HL-60 (cell line): ENCODE measurements at regions not wholly inside any gene's neighbourhood (a gene's known extent, or its start where the extent isn't known, plus 50 kb on each side); places are given as distances from the start of the nearest gene placed in this dataset.

Experiments used
- DNase-seq, 2 experiments: peaks; one replicate each; pipeline ENCODE4 v3.0.0-alpha.2; 2010 to 2020; ENCODE audit warnings: low read depth in 1 of 2, low spot score in 1 of 2
- H3K27ac ChIP-seq: fragments of 250-450 bp; sonication (Bioruptor Pico); replicated peaks from 2 replicates; pipeline ENCODE4 v1.5.1; 2020; ENCODE audit warnings: mild to moderate bottlenecking, moderate library complexity
- H3K27me3 ChIP-seq: fragments of 250-450 bp; sonication (Bioruptor Pico); 2 replicates; pipeline ENCODE4 v1.5.1; 2021; ENCODE audit warnings: mild to moderate bottlenecking, moderate library complexity; ENCODE audit not compliant: insufficient read depth, poor library complexity, severe bottlenecking
- H3K4me3 ChIP-seq: replicated peaks from 2 replicates; pipeline ENCODE4 v1.5.1; 2011; ENCODE audit warnings: mild to moderate bottlenecking, control low read depth, low read length; ENCODE audit not compliant: insufficient read depth
- GABPA ChIP-seq: IDR thresholded peaks from 2 replicates; pipeline ENCODE4 v1.6.1; 2012; ENCODE audit warnings: low read depth
- POLR2AphosphoS5 ChIP-seq: IDR thresholded peaks from 2 replicates; pipeline ENCODE4 v1.6.1; 2012; ENCODE audit warnings: low read depth
- SPI1 ChIP-seq: IDR thresholded peaks from 2 replicates; pipeline ENCODE4 v1.6.1; 2012; ENCODE audit warnings: low read depth, mild to moderate bottlenecking, borderline replicate concordance
- TF ChIP-seq, protein P1 (sequence below): IDR thresholded peaks from 2 replicates; pipeline ENCODE4 v1.6.1; 2012; ENCODE audit warnings: low read depth; ENCODE audit not compliant: insufficient replicate concordance
- TF ChIP-seq, protein P2 (sequence below): IDR thresholded peaks from one replicate; pipeline ENCODE4 v1.5.1; 2011; ENCODE audit warnings: low read length, control low read depth, inconsistent platforms; ENCODE audit not compliant: insufficient read depth

DNA sequence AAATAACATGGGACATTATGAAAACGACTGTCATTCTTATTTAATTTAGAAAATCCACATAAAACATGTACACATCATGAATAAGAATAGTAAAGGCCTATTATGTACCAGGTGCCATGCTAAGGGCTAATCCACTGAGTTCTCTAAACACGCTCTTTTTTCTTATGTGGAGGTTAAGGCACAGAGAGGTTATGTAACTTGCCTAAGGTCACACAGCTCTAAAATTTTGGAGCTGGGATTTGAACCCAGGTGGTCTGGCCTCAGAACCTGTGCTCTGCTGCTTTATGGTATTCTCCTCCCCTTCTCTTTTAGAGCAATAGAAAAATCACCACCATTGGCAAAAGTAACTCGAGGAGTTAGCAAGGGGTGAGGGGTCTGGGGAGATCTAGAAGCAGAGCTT is 156.9 kb upstream of the ZNF536 start:
- Histone ChIP-seq H3K27me3 (no peaks in the 10 kb centered on the region), H3K27ac (no peak overlapping the region), H3K4me3 (no peak overlapping the region)
- DNase-seq, result no peak
- TF ChIP-seq, protein P1, sequence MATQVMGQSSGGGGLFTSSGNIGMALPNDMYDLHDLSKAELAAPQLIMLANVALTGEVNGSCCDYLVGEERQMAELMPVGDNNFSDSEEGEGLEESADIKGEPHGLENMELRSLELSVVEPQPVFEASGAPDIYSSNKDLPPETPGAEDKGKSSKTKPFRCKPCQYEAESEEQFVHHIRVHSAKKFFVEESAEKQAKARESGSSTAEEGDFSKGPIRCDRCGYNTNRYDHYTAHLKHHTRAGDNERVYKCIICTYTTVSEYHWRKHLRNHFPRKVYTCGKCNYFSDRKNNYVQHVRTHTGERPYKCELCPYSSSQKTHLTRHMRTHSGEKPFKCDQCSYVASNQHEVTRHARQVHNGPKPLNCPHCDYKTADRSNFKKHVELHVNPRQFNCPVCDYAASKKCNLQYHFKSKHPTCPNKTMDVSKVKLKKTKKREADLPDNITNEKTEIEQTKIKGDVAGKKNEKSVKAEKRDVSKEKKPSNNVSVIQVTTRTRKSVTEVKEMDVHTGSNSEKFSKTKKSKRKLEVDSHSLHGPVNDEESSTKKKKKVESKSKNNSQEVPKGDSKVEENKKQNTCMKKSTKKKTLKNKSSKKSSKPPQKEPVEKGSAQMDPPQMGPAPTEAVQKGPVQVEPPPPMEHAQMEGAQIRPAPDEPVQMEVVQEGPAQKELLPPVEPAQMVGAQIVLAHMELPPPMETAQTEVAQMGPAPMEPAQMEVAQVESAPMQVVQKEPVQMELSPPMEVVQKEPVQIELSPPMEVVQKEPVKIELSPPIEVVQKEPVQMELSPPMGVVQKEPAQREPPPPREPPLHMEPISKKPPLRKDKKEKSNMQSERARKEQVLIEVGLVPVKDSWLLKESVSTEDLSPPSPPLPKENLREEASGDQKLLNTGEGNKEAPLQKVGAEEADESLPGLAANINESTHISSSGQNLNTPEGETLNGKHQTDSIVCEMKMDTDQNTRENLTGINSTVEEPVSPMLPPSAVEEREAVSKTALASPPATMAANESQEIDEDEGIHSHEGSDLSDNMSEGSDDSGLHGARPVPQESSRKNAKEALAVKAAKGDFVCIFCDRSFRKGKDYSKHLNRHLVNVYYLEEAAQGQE, result no peak
- no peak for TF ChIP-seq GABPA
- TF ChIP-seq, protein P2, sequence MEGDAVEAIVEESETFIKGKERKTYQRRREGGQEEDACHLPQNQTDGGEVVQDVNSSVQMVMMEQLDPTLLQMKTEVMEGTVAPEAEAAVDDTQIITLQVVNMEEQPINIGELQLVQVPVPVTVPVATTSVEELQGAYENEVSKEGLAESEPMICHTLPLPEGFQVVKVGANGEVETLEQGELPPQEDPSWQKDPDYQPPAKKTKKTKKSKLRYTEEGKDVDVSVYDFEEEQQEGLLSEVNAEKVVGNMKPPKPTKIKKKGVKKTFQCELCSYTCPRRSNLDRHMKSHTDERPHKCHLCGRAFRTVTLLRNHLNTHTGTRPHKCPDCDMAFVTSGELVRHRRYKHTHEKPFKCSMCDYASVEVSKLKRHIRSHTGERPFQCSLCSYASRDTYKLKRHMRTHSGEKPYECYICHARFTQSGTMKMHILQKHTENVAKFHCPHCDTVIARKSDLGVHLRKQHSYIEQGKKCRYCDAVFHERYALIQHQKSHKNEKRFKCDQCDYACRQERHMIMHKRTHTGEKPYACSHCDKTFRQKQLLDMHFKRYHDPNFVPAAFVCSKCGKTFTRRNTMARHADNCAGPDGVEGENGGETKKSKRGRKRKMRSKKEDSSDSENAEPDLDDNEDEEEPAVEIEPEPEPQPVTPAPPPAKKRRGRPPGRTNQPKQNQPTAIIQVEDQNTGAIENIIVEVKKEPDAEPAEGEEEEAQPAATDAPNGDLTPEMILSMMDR, result no peak
- no peak for TF ChIP-seq POLR2AphosphoS5
- no peak for TF ChIP-seq SPI1

DNA sequence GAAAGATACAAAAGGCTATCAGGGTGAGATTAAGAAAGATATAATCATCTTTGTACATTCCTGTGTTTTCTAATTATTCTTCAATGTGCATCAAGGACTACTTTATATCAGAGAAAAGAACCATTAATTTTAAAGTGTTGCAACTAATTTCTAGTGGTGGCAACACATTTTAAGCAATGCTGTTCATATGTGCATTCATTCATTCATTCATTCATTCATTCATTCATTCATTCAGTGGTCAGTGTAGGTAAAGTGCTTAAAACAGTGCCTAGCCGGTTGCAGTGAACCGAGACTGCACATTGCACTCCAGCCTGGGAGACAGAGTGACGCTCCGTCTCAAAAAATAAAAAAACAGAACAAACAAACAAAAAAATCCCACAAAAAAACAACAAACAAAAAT is 155.7 kb upstream of the ZNF536 start:
- no peak overlapping the region for H3K27ac ChIP-seq
- H3K4me3 ChIP-seq, result no peak overlapping the region
- no peaks in the 10 kb centered on the region for H3K27me3 ChIP-seq
- DNase-seq, result no peak
- TF ChIP-seq SPI1, result no peak
- no peak for TF ChIP-seq GABPA
- TF ChIP-seq, protein P1, result no peak
- no peak for TF ChIP-seq POLR2AphosphoS5
- TF ChIP-seq, protein P2, result no peak

DNA sequence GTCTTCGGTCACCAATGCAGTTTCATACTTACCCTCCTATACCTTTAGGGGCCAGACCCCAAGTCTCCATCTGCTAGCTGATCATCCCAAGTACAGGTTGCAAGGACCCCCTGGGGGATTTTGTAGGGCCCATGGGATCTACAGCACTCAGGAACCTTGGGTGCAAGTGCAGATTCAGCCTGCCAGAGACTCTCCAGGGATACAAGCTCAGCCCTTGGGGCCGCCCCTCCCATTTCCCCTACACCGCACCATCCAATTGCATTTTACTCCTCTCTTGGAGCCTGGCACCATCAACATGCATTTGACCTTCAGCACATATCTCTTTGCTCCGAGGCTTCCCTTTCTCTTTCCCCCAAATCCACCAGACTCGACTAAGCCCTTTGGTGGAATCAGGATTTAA is 154.7 kb upstream of the ZNF536 start:
- TF ChIP-seq SPI1 (no peak), POLR2AphosphoS5 (no peak), GABPA (no peak)
- TF ChIP-seq, protein P2, result no peak
- TF ChIP-seq, protein P1, result no peak
- no peak overlapping the region for H3K4me3 ChIP-seq
- peaks cover 4% of the 10 kb centered on the region for H3K27me3 ChIP-seq
- no peak overlapping the region for H3K27ac ChIP-seq
- DNase-seq, result no peak
